22Rv1 (cell line): ENCODE measurements at regions not wholly inside any gene's neighbourhood (a gene's known extent, or its start where the extent isn't known, plus 50 kb on each side); places are given as distances from the start of the nearest gene placed in this dataset.

Experiments
- CTCF ChIP-seq: fragments of 450-650 bp; IDR thresholded peaks from 2 replicates; pipeline ENCODE4 v1.5.1; 2017; ENCODE audit warnings: mild to moderate bottlenecking
- ZFX ChIP-seq: fragments of 450-650 bp; IDR thresholded peaks from 2 replicates; pipeline ENCODE4 v1.6.1; 2017; ENCODE audit warnings: antibody characterized with exemption, borderline replicate concordance

GRCh38 chr6:28764014-28764723, 159.6 kb downstream of the TRIM27 start:
- TF ChIP-seq CTCF (no peak), ZFX (no peak)
